ENCODE measurements at regions not wholly inside any gene's neighbourhood (a gene's known extent, or its start where the extent isn't known, plus 50 kb on each side); places are given as distances from the start of the nearest gene placed in this dataset.

DNA sequence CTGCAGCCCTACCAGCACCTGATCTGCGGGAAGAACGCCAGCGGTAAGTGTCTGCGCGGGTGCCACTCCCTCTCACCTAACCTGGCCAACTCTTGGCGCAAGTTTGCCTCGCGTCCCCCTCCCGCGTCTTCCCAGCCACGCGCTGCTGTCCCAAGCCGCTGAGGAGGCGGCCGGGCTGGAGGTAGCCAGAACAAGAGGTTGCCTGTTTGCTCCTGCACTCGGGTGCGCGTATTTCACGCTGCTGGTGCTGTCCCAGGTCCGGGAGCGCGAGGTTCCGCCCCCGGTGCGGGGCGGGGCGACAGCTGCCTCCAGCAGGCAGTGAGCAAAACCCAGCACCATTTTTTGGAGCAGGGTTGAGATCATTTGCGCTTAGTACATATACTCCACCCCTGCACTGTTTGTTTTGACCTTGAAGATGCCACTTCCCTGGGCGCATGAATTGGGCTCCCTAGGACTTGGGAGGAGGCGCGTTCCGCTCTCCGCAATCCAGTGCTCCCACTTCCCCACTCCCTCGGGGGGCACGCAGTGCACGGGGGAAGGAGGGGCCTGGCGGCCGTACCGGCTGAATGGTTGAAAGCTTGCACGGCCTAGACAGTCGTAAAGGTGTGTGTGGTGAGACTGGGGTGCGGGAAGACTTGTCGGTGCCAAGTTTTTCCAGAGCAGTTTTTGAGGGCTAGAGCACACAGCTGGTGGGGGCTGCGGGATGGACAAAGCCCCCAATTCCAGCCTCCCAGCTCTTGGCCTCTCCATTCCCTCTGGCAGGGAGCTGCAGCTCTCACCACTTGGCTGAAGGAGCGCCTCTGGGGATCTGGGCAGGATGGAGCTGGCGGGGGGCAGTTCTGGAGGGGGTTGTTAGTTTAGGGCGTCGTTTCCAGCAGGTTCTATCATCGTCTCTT is 226.9 kb upstream of the CRY1 start:
- peak; percentile 70 to 78 for DNase-seq (ENCODE audit: low read depth in 2 of 2)

GRCh38 chr12:107320929-107321631 is 227.7 kb upstream of the CRY1 start:
- DNase-seq (ENCODE audit: low read depth in 2 of 2), result peak; percentile 51 to 61

- DNase-seq (ENCODE audit: low read depth in 2 of 2), result peak in 1 of 2 donors; percentile 27
Measured at GRCh38 chr12:107322063-107322462, 228.7 kb upstream of the CRY1 start.

DNA sequence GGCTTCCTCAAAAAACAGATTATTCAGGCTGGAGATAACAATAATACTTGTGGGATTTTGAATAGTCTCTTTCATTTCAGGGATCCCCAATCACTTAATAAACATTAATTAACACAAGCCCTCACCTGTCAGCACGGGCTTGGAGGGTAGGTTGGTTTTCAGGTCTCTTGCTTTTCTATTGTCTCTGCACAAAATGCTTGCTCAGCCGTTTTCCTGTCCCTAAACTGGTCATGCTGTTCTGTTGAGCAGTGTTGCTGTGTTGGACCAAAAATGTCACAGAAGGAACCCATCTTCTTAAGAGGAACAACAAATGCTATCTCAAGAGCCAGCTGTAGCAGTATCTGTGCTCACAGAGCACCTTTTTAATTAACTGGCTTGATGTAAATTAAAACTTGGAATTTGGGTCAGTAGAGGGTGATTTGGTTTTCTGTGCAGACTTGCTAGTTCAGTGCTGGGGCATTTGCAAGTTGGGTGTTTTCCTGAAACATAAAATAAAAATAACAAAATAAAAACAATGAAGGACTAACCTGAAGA is 231.8 kb upstream of the CRY1 start:
- no peak for DNase-seq (ENCODE audit: low read depth in 2 of 2)

DNA sequence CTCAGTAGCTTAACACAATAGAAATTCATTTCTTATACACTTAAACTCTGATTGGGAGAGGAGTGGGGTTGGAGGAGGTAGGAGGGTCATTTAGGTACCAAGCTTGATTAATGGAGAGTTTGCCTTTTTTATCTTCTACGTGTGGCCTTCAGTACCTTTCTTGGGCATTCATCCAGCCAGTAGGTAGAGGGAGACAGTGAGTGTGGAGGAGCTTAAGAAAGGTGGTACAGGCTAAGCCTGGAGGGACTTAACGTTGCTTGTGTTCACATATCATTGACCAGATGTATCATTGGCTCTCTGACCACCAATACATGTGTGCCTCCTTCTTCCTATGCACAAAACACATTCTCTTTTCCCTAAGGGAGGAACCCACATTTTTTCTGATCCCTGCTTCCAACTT is 232.9 kb upstream of the CRY1 start:
- no peak for DNase-seq (ENCODE audit: low read depth in 2 of 2)

DNA sequence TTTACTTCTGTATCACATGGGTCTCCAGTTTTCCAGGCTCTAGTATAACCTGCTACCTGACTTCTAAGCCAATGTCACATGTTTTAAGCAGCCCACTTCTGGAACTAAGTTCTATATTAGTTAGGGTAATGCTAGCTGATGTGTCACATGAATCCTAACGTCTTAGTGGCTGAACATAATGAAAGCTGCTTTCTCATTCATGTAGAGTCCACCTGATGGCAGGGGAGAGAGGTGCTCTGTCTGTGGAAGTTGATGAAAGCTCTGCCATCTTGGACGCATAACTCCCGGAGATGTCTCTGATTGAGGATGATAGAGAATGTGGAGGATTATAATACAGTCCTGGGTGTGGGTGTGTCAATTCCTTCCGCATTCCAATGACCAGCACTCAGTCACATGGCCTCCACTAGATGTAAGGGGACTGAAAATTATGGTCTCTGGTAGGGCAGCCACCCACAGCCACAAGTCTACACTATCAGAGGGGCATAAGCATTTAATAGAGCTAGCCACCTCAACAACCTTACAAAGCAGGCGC is 234.4 kb upstream of the CRY1 start:
- no peak for DNase-seq (ENCODE audit: low read depth in 2 of 2)

GRCh38 chr12:107328442-107329133 is 235.2 kb upstream of the CRY1 start:
- no peak for DNase-seq (ENCODE audit: low read depth in 2 of 2)

GRCh38 chr12:107329569-107330324 is 236.4 kb upstream of the CRY1 start:
- DNase-seq (ENCODE audit: low read depth in 2 of 2), result no peak

DNA sequence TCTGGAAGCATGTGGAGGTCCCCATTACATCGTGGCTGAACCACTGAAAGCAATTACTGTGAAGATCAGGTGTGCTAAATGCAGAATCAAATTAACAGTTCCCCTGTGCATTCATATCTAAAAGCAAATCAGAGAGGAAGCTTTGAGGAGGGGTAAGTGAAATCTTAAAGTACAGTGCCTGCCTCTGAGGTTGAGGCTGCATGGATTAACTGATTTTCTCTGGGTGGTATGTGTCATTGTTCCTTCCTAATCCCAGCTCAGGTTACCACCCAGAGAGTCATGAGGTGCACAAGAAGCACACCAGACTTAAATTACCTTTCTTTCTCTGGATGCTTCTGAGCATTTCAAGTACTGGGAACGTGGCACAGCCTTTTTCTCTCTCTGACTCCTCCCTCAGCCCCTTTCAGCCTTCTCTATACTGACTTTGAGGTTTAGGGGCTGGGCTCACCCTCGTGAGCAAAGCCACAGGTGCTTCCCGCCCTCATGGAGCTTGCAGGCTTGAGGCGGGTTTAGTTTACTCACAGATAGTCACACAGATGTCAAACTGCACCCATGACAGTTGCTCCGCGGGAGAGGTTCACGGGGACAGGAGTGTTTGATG is 237.6 kb upstream of the CRY1 start:
- DNase-seq (ENCODE audit: low read depth in 2 of 2), result peak in 1 of 2 donors; percentile 14

DNA sequence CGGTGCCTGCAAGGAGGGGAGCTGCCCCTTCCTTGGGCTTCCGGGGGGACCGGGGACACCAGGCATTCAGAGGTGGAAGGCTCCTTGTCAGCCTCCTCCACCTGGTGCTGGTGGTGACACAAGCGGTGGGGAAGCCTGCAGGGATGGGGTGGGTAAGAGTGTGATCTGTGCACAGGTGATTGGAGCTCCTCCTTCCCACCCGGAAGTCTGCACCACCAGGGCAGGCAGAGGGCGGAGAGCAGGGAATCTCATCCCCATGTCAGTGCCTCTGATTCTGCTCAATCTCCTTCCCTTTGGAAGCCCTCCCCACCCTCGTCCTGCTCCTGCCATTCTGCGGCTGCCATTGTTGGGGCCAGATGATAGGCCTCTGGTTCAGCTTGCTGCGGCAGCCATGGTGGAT is 238.1 kb upstream of the CRY1 start:
- no peak for DNase-seq (ENCODE audit: low read depth in 2 of 2)

- no peak for DNase-seq (ENCODE audit: low read depth in 2 of 2)
Measured at GRCh38 chr12:107331912-107332311, 238.6 kb upstream of the CRY1 start.

DNA sequence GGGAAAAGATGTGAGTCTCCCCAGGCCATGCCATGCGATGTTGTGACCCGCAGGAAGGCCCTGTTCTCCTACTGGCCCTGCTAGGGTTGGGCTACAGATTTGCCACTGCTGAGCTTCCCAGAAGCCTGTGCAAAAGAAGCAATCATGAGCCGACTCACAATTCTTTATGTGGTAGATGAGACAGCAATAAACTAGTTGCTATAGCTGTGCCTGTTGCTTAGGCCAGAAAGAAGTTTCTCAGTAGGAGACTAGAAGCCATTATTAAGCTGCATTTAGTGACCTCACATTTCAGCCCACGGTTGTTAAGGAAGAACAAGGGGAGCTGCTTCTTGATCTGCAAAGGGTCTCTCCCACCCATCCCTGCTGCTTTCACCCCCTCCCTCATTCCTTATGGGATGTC is 239.4 kb upstream of the CRY1 start:
- DNase-seq (ENCODE audit: low read depth in 2 of 2), result no peak

DNA sequence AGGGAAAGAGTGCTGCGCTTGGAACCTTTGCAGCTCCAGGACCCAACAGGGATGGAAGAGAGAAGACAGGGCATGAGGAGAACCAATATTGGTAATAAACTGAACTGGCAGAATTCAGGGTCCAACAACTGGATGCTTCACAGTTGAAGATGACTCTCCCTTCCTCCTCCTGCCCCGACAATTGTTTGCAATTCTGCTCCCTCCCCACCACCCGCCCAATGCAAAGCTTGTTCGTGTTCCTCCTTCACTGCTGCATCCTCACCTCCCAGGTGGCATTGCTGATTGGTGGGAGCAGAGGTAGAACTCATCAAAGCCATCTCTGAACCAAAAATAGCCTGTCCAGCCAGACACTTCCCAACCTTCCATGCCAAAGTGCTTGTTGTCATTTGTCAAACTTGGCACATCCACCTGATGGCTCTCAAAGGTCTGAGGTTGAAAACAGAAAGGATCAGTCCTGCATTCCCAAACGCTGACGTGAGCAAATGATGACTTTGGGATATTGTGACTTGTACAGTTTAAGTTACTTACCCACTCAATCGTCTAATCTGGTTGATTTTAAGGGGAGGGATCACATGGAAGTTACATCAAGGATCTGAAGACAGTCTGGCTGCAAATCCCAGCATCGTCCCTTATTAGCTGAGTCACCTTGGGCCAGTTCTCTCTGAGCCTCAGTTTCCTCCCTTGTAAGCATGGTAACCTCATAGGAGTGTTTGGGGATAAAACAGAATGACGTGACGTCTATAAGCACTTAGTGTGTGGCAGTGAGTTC is 242.6 kb upstream of the CRY1 start:
- no peak for DNase-seq (ENCODE audit: low read depth in 2 of 2)

- DNase-seq (ENCODE audit: low read depth in 2 of 2), result no peak
Measured at GRCh38 chr12:107336695-107337094, 243.3 kb upstream of the CRY1 start.

DNA sequence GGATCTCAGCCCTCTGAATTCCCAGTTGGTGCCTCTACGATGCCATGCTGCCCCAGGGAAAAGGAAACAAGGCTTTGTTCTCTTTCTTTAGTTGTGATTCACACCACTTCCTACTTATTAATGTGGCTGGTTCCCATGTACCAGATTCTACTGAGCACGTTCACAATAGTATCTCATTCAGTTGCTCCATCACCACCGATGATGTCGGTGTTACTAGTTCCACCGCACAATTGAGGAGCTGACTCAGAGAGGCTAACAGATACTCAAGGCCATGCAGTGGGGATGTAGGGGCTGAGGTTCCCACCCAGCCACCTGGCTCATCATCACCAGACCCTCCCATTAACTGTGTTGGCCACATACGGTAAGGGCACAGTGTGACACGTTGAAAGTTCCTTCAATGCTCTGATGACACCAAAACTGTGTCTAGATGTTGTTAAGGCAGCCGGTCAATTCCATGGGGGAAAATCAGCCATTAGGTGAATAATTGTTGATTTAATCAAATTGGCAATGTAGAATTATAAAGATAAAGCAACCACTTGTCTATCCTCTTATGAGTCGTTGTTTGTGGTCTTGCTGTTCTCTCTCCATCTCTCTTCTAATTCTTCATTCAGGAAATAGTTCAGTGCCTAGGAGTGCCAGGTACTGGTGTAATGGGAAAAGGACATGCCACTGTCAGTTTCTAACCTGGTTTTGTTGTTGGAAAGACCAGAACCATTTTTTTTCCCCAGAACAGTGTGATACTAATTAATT is 244.2 kb upstream of the CRY1 start:
- DNase-seq (ENCODE audit: low read depth in 2 of 2), result no peak

DNA sequence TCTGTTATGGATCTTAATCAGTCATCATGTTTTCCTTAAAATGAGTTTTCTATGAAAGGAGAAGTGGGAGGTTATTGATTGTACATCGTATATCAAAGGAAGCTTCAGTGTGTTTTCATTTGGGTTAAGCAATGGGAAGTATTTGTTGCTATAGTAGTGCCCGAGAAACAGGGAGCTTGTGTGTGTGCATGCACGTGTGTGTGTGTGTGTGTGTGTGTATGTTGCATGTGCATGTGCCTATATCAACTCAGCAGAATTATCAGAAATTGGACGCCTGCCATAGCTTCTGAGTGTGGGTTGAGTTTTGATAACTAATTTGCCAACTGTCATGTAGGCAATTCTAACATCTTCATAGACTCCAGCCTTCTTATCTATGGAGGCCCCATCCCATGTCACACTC is 246.1 kb upstream of the CRY1 start:
- no peak for DNase-seq (ENCODE audit: low read depth in 2 of 2)

GRCh38 chr12:107339932-107340331 is 246.6 kb upstream of the CRY1 start:
- DNase-seq (ENCODE audit: low read depth in 2 of 2), result no peak

GRCh38 chr12:107340898-107341297 is 247.5 kb upstream of the CRY1 start:
- DNase-seq (ENCODE audit: low read depth in 2 of 2), result no peak

GRCh38 chr12:107344035-107344808 is 250.9 kb upstream of the CRY1 start:
- no peak for DNase-seq (ENCODE audit: low read depth in 2 of 2)
